ENCODE measurements at regions not wholly inside any gene's neighbourhood (a gene's known extent, or its start where the extent isn't known, plus 50 kb on each side); places are given as distances from the start of the nearest gene placed in this dataset.

DNA sequence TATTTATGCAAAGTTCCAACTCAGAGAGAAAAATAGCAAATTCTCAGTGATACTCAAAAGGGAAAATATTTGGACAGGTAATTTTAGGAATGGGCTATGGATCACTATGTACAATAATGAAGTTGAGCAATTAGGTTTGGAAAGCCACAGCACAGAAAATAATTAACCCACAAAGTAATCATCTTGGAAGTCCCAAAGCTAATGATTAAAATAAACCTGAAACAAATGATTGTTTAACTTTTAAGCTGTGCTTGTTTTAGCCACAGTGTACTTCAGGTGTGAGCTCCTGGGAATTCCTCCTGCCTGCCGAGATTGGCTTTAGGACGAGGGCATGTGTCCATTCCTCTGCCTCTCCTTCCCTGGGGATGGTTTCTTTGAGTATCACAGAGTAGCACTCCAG lies 403.9 kb downstream of the ZSWIM6 start:
- H3K4me3 ChIP-seq (ENCODE audit: low read depth, low read length) = no peak overlapping the region
- TF ChIP-seq, protein P1, sequence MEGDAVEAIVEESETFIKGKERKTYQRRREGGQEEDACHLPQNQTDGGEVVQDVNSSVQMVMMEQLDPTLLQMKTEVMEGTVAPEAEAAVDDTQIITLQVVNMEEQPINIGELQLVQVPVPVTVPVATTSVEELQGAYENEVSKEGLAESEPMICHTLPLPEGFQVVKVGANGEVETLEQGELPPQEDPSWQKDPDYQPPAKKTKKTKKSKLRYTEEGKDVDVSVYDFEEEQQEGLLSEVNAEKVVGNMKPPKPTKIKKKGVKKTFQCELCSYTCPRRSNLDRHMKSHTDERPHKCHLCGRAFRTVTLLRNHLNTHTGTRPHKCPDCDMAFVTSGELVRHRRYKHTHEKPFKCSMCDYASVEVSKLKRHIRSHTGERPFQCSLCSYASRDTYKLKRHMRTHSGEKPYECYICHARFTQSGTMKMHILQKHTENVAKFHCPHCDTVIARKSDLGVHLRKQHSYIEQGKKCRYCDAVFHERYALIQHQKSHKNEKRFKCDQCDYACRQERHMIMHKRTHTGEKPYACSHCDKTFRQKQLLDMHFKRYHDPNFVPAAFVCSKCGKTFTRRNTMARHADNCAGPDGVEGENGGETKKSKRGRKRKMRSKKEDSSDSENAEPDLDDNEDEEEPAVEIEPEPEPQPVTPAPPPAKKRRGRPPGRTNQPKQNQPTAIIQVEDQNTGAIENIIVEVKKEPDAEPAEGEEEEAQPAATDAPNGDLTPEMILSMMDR (IDR thresholded peaks at IDR 0.05; ENCODE audit: low read depth, low read length) = no peak

- TF ChIP-seq, protein P1 (IDR thresholded peaks at IDR 0.05; ENCODE audit: low read depth, low read length) = no peak
- H3K4me3 ChIP-seq (ENCODE audit: low read depth, low read length) = no peak overlapping the region
Measured at GRCh38 chr5:61737301-61737963, 405.4 kb downstream of the ZSWIM6 start.

DNA sequence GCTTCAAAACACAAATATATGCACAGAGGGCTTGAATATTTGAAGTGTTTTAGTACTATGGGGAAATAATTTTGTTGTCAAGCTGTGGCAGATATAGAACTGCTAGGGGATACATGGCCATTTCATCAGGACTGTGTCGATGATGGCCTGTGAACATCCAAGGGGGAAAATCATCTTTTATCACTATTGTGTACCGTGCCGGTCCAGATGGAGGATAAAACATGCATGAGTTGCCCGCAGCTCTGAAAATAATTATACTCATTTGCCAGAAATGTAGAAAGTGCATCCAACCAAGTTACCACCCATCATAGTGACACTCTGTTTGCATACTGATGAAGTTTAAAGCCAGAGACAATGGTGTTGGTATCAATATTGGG lies 405.9 kb downstream of the ZSWIM6 start:
- H3K4me3 ChIP-seq (ENCODE audit: low read depth, low read length) = no peak overlapping the region
- TF ChIP-seq, protein P1 (IDR thresholded peaks at IDR 0.05; ENCODE audit: low read depth, low read length) = no peak

DNA sequence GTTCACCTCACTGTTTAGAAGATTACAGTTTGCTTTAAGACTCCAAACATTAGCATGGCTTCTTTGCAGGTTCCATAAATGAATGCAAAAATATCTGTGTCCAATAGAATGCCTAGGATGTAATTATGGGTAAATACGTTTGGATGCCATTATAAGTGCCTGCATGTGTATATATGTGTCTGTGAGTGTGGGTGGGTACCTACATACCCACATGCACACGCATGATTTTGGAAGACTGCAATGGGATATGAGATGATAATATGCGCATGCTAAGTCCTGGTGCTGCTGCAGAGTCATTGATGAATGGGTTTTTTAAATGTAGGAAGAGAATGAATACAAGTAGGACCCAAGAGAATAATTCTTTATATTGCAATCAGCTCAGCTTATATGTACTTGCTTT lies 406.4 kb downstream of the ZSWIM6 start:
- TF ChIP-seq, protein P1 (IDR thresholded peaks at IDR 0.05; ENCODE audit: low read depth, low read length) = no peak
- no peak overlapping the region for H3K4me3 ChIP-seq (ENCODE audit: low read depth, low read length)

- H3K4me3 ChIP-seq (ENCODE audit: low read depth, low read length) = no peak overlapping the region
- TF ChIP-seq, protein P1 (IDR thresholded peaks at IDR 0.05; ENCODE audit: low read depth, low read length) = no peak
Measured at GRCh38 chr5:61744690-61745619, 412.9 kb downstream of the ZSWIM6 start.

DNA sequence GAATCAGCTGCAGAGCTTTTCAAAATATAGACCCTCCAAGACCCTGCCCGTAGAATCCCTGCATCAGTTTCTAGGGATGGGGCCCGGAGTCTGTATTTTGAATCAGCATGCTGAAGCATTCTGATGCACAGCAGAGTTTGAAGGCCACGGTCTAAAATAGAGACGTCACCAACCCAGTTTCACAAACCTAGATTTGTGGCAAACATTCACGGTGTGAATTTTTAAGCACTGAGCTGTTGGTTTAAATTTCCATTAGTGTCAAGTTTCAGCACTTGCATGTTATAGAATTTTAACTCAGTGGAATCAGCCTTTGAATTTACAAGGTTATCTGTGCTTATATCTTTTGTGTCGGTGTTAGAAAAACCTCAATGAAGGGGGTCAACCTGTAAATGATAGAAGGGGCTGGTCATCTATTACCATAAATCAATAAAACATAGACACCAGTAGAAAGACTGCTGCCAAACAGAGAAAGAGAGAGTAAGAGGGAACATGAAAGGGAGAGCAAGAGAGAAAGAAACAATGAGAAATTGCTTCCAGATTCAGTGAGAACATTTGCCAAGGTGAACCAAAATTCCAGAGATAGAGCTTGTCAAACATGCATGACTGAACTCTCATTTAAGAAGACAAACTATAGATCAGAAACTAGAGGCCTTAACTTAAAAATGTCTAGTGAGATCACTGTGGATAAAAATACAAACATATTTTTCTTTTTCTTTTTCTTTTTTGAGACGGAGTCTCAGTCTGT lies 414.9 kb downstream of the ZSWIM6 start:
- TF ChIP-seq, protein P1 (IDR thresholded peaks at IDR 0.05; ENCODE audit: low read depth, low read length) = no peak
- no peak overlapping the region for H3K4me3 ChIP-seq (ENCODE audit: low read depth, low read length)

Data from WI38 (cell line).